B cell (primary cell): ENCODE measurements at regions not wholly inside any gene's neighbourhood (a gene's known extent, or its start where the extent isn't known, plus 50 kb on each side); places are given as distances from the start of the nearest gene placed in this dataset.

Experiments
- ATAC-seq: fragments of 200-7000 bp; cut with Tn5 transposase; one replicate; pipeline ENCODE4 v1.10.0; 2021; ENCODE audit warnings: low read depth, mild to moderate bottlenecking, moderate number of reproducible peaks, moderate library complexity
- CTCF ChIA-PET: fragments of 350-600 bp; sonication (Branson Sonifier 250); formaldehyde crosslinking; loops from one replicate; lab custom pipeline; 2021; ENCODE audit warnings: antibody characterized with exemption, inconsistent platforms; lab: Charles Lee
- POLR2A ChIA-PET: fragments of 350-600 bp; sonication (Branson Sonifier 250); formaldehyde crosslinking; loops from one replicate; lab custom pipeline; 2021; ENCODE audit warnings: antibody characterized with exemption; lab: Charles Lee
- DNase-seq: peaks from one replicate; pipeline ENCODE4 v3.0.0; 2013
- H2AFZ ChIP-seq: 2 replicates; pipeline ENCODE4 v1.6.1; 2012; ENCODE audit warnings: mild to moderate bottlenecking, low read depth, low read length; ENCODE audit not compliant: insufficient read depth, poor library complexity, severe bottlenecking
- H3K27ac ChIP-seq, 2 donors: 1 replicate in 1 of 2; 2 replicates in 1 of 2; pipeline ENCODE4 v1.5.1; 2012 to 2013; ENCODE audit warnings: low read length in 2 of 2, mild to moderate bottlenecking in 2 of 2, moderate library complexity in 1 of 2
- H3K27me3 ChIP-seq, 4 experiments: fragments of 200-600 bp in 1 of 4; sonication (generic) in 1 of 4; replicated peaks in 1 of 4; 1 replicate in 2 of 4; 2 replicates in 2 of 4; pipeline versions ENCODE4 v1.6.1 to v1.7.0; 2013 to 2016; ENCODE audit warnings: low read length in 3 of 4, mild to moderate bottlenecking in 2 of 4, mixed read lengths in 1 of 4, moderate library complexity in 1 of 4; ENCODE audit not compliant: insufficient read depth in 4 of 4, control insufficient read depth in 3 of 4; ENCODE audit errors: control extremely low read depth in 1 of 4
- H3K36me3 ChIP-seq, 2 experiments: replicated peaks in 1 of 2; 1 replicate in 1 of 2; 2 replicates in 1 of 2; pipeline versions ENCODE4 v1.6.1 to v1.7.1; 2013; ENCODE audit warnings: low read length in 1 of 2; ENCODE audit not compliant: insufficient read depth in 2 of 2, control insufficient read depth in 1 of 2; ENCODE audit errors: control extremely low read depth in 1 of 2, extremely low read depth in 1 of 2
- H3K4me1 ChIP-seq, 2 donors: fragments of 200-600 bp in 1 of 2; sonication (generic) in 1 of 2; 1 replicate in 1 of 2; 2 replicates in 1 of 2; pipeline versions ENCODE4 v1.5.1 to v1.6.1; 2013 to 2017; ENCODE audit warnings: low read length in 2 of 2; ENCODE audit not compliant: control insufficient read depth in 2 of 2, insufficient read depth in 2 of 2
- H3K4me2 ChIP-seq: replicated peaks from 2 replicates; pipeline ENCODE3; 2012; ENCODE audit warnings: mild to moderate bottlenecking, low read depth, low read length; ENCODE audit not compliant: poor library complexity, severe bottlenecking
- H3K4me3 ChIP-seq, 5 experiments: fragments of 200-600 bp in 1 of 5; sonication (generic) in 1 of 5; 1 replicate in 3 of 5; 2 replicates in 2 of 5; pipeline versions ENCODE4 v1.5.1 to v1.7.0; 2011 to 2016; ENCODE audit warnings: low read length in 4 of 5, mild to moderate bottlenecking in 4 of 5, low read depth in 2 of 5, control low read depth in 1 of 5, moderate library complexity in 1 of 5; ENCODE audit not compliant: insufficient read depth in 1 of 5; ENCODE audit errors: control extremely low read depth in 1 of 5, extremely low read depth in 1 of 5
- H3K79me2 ChIP-seq: fragments of 200-600 bp; sonication (generic); one replicate; pipeline ENCODE4 v1.6.0; 2016; ENCODE audit warnings: low read length; ENCODE audit not compliant: control insufficient read depth, insufficient read depth
- H3K9ac ChIP-seq: fragments of 200-600 bp; sonication (generic); 2 replicates; pipeline ENCODE4 v1.6.1; 2017; ENCODE audit warnings: mild to moderate bottlenecking, low read length, moderate library complexity
- H3K9me3 ChIP-seq, 3 donors: one replicate each; pipeline versions ENCODE4 v1.6.1 to v1.7.1; 2013; ENCODE audit warnings: low read length in 2 of 3; ENCODE audit not compliant: control insufficient read depth in 2 of 3, insufficient read depth in 1 of 3; ENCODE audit errors: control extremely low read depth in 1 of 3
- H4K20me1 ChIP-seq: 2 replicates; pipeline ENCODE4 v1.6.0; 2012; ENCODE audit warnings: mild to moderate bottlenecking, low read length; ENCODE audit not compliant: insufficient read depth, control insufficient read depth, poor library complexity, severe bottlenecking
- H3K27ac Mint-ChIP-seq: one replicate; pipeline ENCODE4 v1.8.0; 2021; ENCODE audit warnings: mixed read lengths
- H3K27me3 Mint-ChIP-seq: one replicate; pipeline ENCODE4 v1.8.0; 2021; ENCODE audit warnings: mixed read lengths
- H3K4me1 Mint-ChIP-seq: one replicate; pipeline ENCODE4 v1.8.0; 2021; ENCODE audit warnings: mixed read lengths
- H3K4me3 Mint-ChIP-seq: one replicate; pipeline ENCODE4 v1.8.0; 2021; ENCODE audit warnings: mixed read lengths
- H3K9me3 Mint-ChIP-seq: one replicate; pipeline ENCODE4 v1.8.0; 2022; ENCODE audit warnings: mixed read lengths; ENCODE audit not compliant: insufficient read depth
- CTCF ChIP-seq: fragments of 200-600 bp; IDR thresholded peaks from one replicate; pipeline ENCODE4 v1.8.0; 2022; ENCODE audit warnings: antibody characterized with exemption, mild to moderate bottlenecking
- EZH2 ChIP-seq: IDR thresholded peaks from 2 replicates; pipeline ENCODE4 v1.6.1; 2012; ENCODE audit warnings: borderline replicate concordance, low read depth, mild to moderate bottlenecking, moderate library complexity, low read length; ENCODE audit not compliant: insufficient read depth, poor library complexity, severe bottlenecking
- WGBS: methylation state at CpG from one replicate; pipeline ENCODE4 v1.1.5; 2013; ENCODE audit warnings: missing lambda C conversion rate; ENCODE audit not compliant: insufficient coverage; 5-methylcytosine and 5-hydroxymethylcytosine counted together
- intact Hi-C: fragments of 100-400 bp; cut with micrococcal nuclease; formaldehyde crosslinking; loops from one replicate; pipeline ENCODE4 v1.10.0; 2022

- Mint-ChIP-seq H3K27ac (no peak overlapping the region), H3K9me3 (no peaks in the 10 kb centered on the region), H3K27me3 (no peaks in the 10 kb centered on the region), H3K4me3 (no peak overlapping the region), H3K4me1 (no peaks in the 10 kb centered on the region)
- Histone ChIP-seq H2AFZ (no peak overlapping the region), H3K27me3 (no peaks in the 10 kb centered on the region), H3K9ac (no peak overlapping the region), H3K4me3 (no peak overlapping the region), H3K36me3 (no peaks in the 10 kb centered on the region), H3K4me1 (no peaks in the 10 kb centered on the region), H3K9me3 (peaks cover 0 to 10% (median 0%) of the 10 kb centered on the region in 3 donors), H3K4me2 (no peak overlapping the region), H3K79me2 (no peaks in the 10 kb centered on the region), H4K20me1 (no peaks in the 10 kb centered on the region), H3K27ac (no peak overlapping the region)
- CTCF ChIA-PET: no interaction called here
- ATAC-seq (no peak), DNase-seq (no peak)
- intact Hi-C loops: no loop called here
- TF ChIP-seq EZH2: no peak
- no peak for TF ChIP-seq CTCF
- POLR2A ChIA-PET: no interaction called here
- no CpG with 5 or more reads among the region's 1 CpG for WGBS
Observed at GRCh38 chr4:182048871-182049270, 194.3 kb upstream of the TENM3 start.

- no peaks in the 10 kb centered on the region for H3K4me1 ChIP-seq
- H3K27me3 Mint-ChIP-seq: no peaks in the 10 kb centered on the region
- ATAC-seq (no peak), DNase-seq (no peak)
- no peaks in the 10 kb centered on the region for H3K4me1 Mint-ChIP-seq
- no peak overlapping the region for H3K4me3 ChIP-seq
- H3K27ac ChIP-seq: no peak overlapping the region
- H4K20me1 ChIP-seq: no peaks in the 10 kb centered on the region
- H3K36me3 ChIP-seq: no peaks in the 10 kb centered on the region
- intact Hi-C loops: no loop called here
- H3K27ac Mint-ChIP-seq: no peak overlapping the region
- H3K4me2 ChIP-seq: no peak overlapping the region
- 77% methylated on average over 3 of the region's 6 CpGs for WGBS
- peaks cover 0 to 7% (median 0%) of the 10 kb centered on the region in 3 donors for H3K9me3 ChIP-seq
- no peak overlapping the region for H2AFZ ChIP-seq
- H3K9me3 Mint-ChIP-seq: no peaks in the 10 kb centered on the region
- TF ChIP-seq CTCF (no peak), EZH2 (no peak)
- ChIA-PET CTCF (no interaction called here), POLR2A (no interaction called here)
- H3K79me2 ChIP-seq: no peaks in the 10 kb centered on the region
- no peaks in the 10 kb centered on the region for H3K27me3 ChIP-seq
- no peak overlapping the region for H3K4me3 Mint-ChIP-seq
- no peak overlapping the region for H3K9ac ChIP-seq
Observed at GRCh38 chr4:182056866-182057265, 186.3 kb upstream of the TENM3 start.
